ENCODE measurements at regions not wholly inside any gene's neighbourhood (a gene's known extent, or its start where the extent isn't known, plus 50 kb on each side); places are given as distances from the start of the nearest gene placed in this dataset.

GRCh38 chr10:1851762-1852161, 114.4 kb upstream of the ADARB2 start:
- no peak for TF ChIP-seq CTCF (IDR thresholded peaks at IDR 0.05; ENCODE audit: low read depth, low read length)
- Histone ChIP-seq H3K27me3 (no peaks in the 10 kb centered on the region), H3K4me1 (ENCODE audit: low read depth) (no peaks in the 10 kb centered on the region), H3K27ac (no peak overlapping the region), H3K9me3 (ENCODE audit: low read depth) (no peaks in the 10 kb centered on the region), H3K4me3 (no peak overlapping the region), H3K36me3 (no peaks in the 10 kb centered on the region)
- no peak for DNase-seq (ENCODE audit: low read depth in 1 of 2, low spot score in 1 of 2)

- Histone ChIP-seq H3K4me3 (no peak overlapping the region), H3K9me3 (ENCODE audit: low read depth) (no peaks in the 10 kb centered on the region), H3K4me1 (ENCODE audit: low read depth) (no peaks in the 10 kb centered on the region), H3K36me3 (no peaks in the 10 kb centered on the region), H3K27ac (no peak overlapping the region), H3K27me3 (no peaks in the 10 kb centered on the region)
- no peak for TF ChIP-seq CTCF (IDR thresholded peaks at IDR 0.05; ENCODE audit: low read depth, low read length)
- DNase-seq (ENCODE audit: low read depth in 1 of 2, low spot score in 1 of 2), result no peak
Observed at GRCh38 chr10:1850971-1851527, 113.7 kb upstream of the ADARB2 start.

- no peaks in the 10 kb centered on the region for H3K27me3 ChIP-seq
- no peaks in the 10 kb centered on the region for H3K36me3 ChIP-seq
- no peaks in the 10 kb centered on the region for H3K9me3 ChIP-seq (ENCODE audit: low read depth)
- H3K4me3 ChIP-seq, result no peak overlapping the region
- TF ChIP-seq CTCF (IDR thresholded peaks at IDR 0.05; ENCODE audit: low read depth, low read length), result no peak
- DNase-seq (ENCODE audit: low read depth in 1 of 2, low spot score in 1 of 2), result no peak
- H3K4me1 ChIP-seq (ENCODE audit: low read depth), result no peaks in the 10 kb centered on the region
- no peak overlapping the region for H3K27ac ChIP-seq
Observed at GRCh38 chr10:1847361-1847760, 110.0 kb upstream of the ADARB2 start.

- no peak for DNase-seq (ENCODE audit: low read depth in 1 of 2, low spot score in 1 of 2)
- Histone ChIP-seq H3K36me3 (no peaks in the 10 kb centered on the region), H3K9me3 (ENCODE audit: low read depth) (no peaks in the 10 kb centered on the region), H3K4me1 (ENCODE audit: low read depth) (no peaks in the 10 kb centered on the region), H3K27me3 (no peaks in the 10 kb centered on the region), H3K4me3 (no peak overlapping the region), H3K27ac (no peak overlapping the region)
- no peak for TF ChIP-seq CTCF (IDR thresholded peaks at IDR 0.05; ENCODE audit: low read depth, low read length)
Observed at GRCh38 chr10:1846032-1846431, 108.7 kb upstream of the ADARB2 start.

GRCh38 chr10:1841759-1842158, 104.4 kb upstream of the ADARB2 start:
- H3K4me3 ChIP-seq, result no peak overlapping the region
- no peak overlapping the region for H3K27ac ChIP-seq
- H3K36me3 ChIP-seq, result no peaks in the 10 kb centered on the region
- no peaks in the 10 kb centered on the region for H3K9me3 ChIP-seq (ENCODE audit: low read depth)
- no peaks in the 10 kb centered on the region for H3K27me3 ChIP-seq
- DNase-seq (ENCODE audit: low read depth in 1 of 2, low spot score in 1 of 2), result no peak
- TF ChIP-seq CTCF (IDR thresholded peaks at IDR 0.05; ENCODE audit: low read depth, low read length), result no peak
- H3K4me1 ChIP-seq (ENCODE audit: low read depth), result no peaks in the 10 kb centered on the region

- H3K4me1 ChIP-seq (ENCODE audit: low read depth), result no peaks in the 10 kb centered on the region
- no peak for DNase-seq (ENCODE audit: low read depth in 1 of 2, low spot score in 1 of 2)
- TF ChIP-seq CTCF (IDR thresholded peaks at IDR 0.05; ENCODE audit: low read depth, low read length), result no peak
- H3K36me3 ChIP-seq, result no peaks in the 10 kb centered on the region
- no peaks in the 10 kb centered on the region for H3K9me3 ChIP-seq (ENCODE audit: low read depth)
- no peak overlapping the region for H3K4me3 ChIP-seq
- no peaks in the 10 kb centered on the region for H3K27me3 ChIP-seq
- no peak overlapping the region for H3K27ac ChIP-seq
Observed at GRCh38 chr10:1829712-1830111, 92.4 kb upstream of the ADARB2 start.

All from cardiac muscle cell (in vitro differentiated cells and primary cell).